Keratinocyte (primary cell): ENCODE measurements at regions not wholly inside any gene's neighbourhood (a gene's known extent, or its start where the extent isn't known, plus 50 kb on each side); places are given as distances from the start of the nearest gene placed in this dataset.

Source experiments
- DNase-seq: peaks from one replicate; pipeline ENCODE4 v3.0.0-alpha.2; 2011; ENCODE audit warnings: low read depth, missing footprints, low spot score
- FAIRE-seq: peaks from 2 replicates; lab custom pipeline; 2011; peaks lifted over from hg19 to GRCh38; lab: Jason Lieb, UNC
- H2AFZ ChIP-seq: 2 replicates; pipeline ENCODE4 v1.6.0; 2012; ENCODE audit warnings: low read length, control low read depth, inconsistent platforms; ENCODE audit not compliant: control insufficient read depth
- H3K27ac ChIP-seq: 2 replicates; pipeline ENCODE4 v1.5.1; 2011; ENCODE audit warnings: low read length; ENCODE audit not compliant: control insufficient read depth, insufficient read depth
- H3K27me3 ChIP-seq: 3 replicates; pipeline ENCODE4 v1.6.0; 2011; ENCODE audit warnings: low read length; ENCODE audit not compliant: control insufficient read depth, insufficient read depth; ENCODE audit errors: extremely low read depth
- H3K36me3 ChIP-seq, 2 experiments: 2 replicates in 1 of 2; 3 replicates in 1 of 2; pipeline ENCODE4 v1.5.1; 2011; ENCODE audit warnings: low read length in 2 of 2, mild to moderate bottlenecking in 1 of 2; ENCODE audit not compliant: control insufficient read depth in 2 of 2, insufficient read depth in 2 of 2; ENCODE audit errors: extremely low read depth in 1 of 2
- H3K4me1 ChIP-seq: 3 replicates; pipeline ENCODE4 v1.5.1; 2011; ENCODE audit warnings: low read length; ENCODE audit not compliant: control insufficient read depth, insufficient read depth; ENCODE audit errors: extremely low read depth
- H3K4me2 ChIP-seq: 3 replicates; pipeline ENCODE4 v1.6.0; 2011; ENCODE audit warnings: low read depth, low read length; ENCODE audit not compliant: control insufficient read depth, insufficient read depth; ENCODE audit errors: extremely low read depth
- H3K4me3 ChIP-seq, 3 experiments: fragments of 200-600 bp in 1 of 3; sonication (generic) in 1 of 3; 2 replicates in 2 of 3; 3 replicates in 1 of 3; pipeline ENCODE4 v1.5.1; 2011 to 2016; ENCODE audit warnings: low read length in 3 of 3, mild to moderate bottlenecking in 3 of 3, control low read depth in 2 of 3, inconsistent platforms in 1 of 3, low read depth in 1 of 3, mixed read lengths in 1 of 3, mixed run types in 1 of 3, moderate library complexity in 1 of 3; ENCODE audit not compliant: control insufficient read depth in 2 of 3, insufficient read depth in 2 of 3; ENCODE audit errors: extremely low read depth in 1 of 3
- H3K79me2 ChIP-seq: 2 replicates; pipeline ENCODE4 v1.6.0; 2012; ENCODE audit warnings: low read length; ENCODE audit not compliant: control insufficient read depth, insufficient read depth
- H3K9ac ChIP-seq: 3 replicates; pipeline ENCODE4 v1.6.0; 2011; ENCODE audit warnings: low read length; ENCODE audit not compliant: control insufficient read depth, insufficient read depth; ENCODE audit errors: extremely low read depth
- H3K9me1 ChIP-seq: 3 replicates; pipeline ENCODE4 v1.6.0; 2011; ENCODE audit warnings: low read length; ENCODE audit not compliant: control insufficient read depth, insufficient read depth; ENCODE audit errors: extremely low read depth
- H3K9me3 ChIP-seq: 2 replicates; pipeline ENCODE4 v1.5.1; 2012; ENCODE audit warnings: low read depth, low read length; ENCODE audit not compliant: control insufficient read depth
- H4K20me1 ChIP-seq: 3 replicates; pipeline ENCODE4 v1.6.0; 2011; ENCODE audit warnings: low read length; ENCODE audit not compliant: control insufficient read depth, insufficient read depth; ENCODE audit errors: extremely low read depth
- CTCF ChIP-seq, 3 experiments: IDR thresholded peaks in 1 of 3; conservative IDR thresholded peaks in 1 of 3; optimal IDR thresholded peaks in 1 of 3; 2 replicates in 2 of 3; 3 replicates in 1 of 3; pipeline versions ENCODE3 to v1.5.1; 2011; ENCODE audit warnings: low read length in 3 of 3, mild to moderate bottlenecking in 3 of 3, moderate library complexity in 2 of 3, control low read depth in 1 of 3, inconsistent platforms in 1 of 3; ENCODE audit not compliant: insufficient read depth in 2 of 3; ENCODE audit errors: extremely low read depth in 1 of 3
- EZH2 ChIP-seq: IDR thresholded peaks from one replicate; pipeline ENCODE4 v1.6.1; 2012; ENCODE audit warnings: inconsistent platforms, mild to moderate bottlenecking, low read length, moderate library complexity
- dilution Hi-C: fragments of 300-500 bp; cut with MboI; formaldehyde crosslinking; loops from one replicate; pipeline ENCODE4 v1.7.0; 2020; ENCODE audit warnings: low sequenced_read_pairs; ENCODE audit not compliant: extremely low pct_ligation_motif_present

- Histone ChIP-seq H3K27ac (no peak overlapping the region), H3K9ac (no peak overlapping the region), H3K4me1 (no peaks in the 10 kb centered on the region), H3K4me2 (no peak overlapping the region), H3K36me3 (no peaks in the 10 kb centered on the region), H3K9me3 (peaks cover 24% of the 10 kb centered on the region), H4K20me1 (no peaks in the 10 kb centered on the region), H3K27me3 (no peaks in the 10 kb centered on the region), H3K4me3 (no peak overlapping the region), H2AFZ (no peak overlapping the region), H3K9me1 (no peaks in the 10 kb centered on the region), H3K79me2 (no peaks in the 10 kb centered on the region)
- DNase-seq (no peak), FAIRE-seq (no peak)
- TF ChIP-seq EZH2 (no peak), CTCF (optimal IDR thresholded peaks at IDR 0.05 in 1 of 3, IDR thresholded peaks at IDR 0.05 in 1 of 3, conservative IDR thresholded peaks at IDR 0.05 in 1 of 3; ENCODE audit: extremely low read depth in 1 of 3, insufficient read depth in 2 of 3, low read length in 3 of 3) (no peak)
- dilution Hi-C loops, result no loop called here
These were observed 957.6 kb upstream of the ZNF722 start for GRCh38 chr7:63040966-63041610.

- Histone ChIP-seq H3K4me1 (no peaks in the 10 kb centered on the region), H3K4me3 (no peak overlapping the region), H3K27ac (no peak overlapping the region), H3K9ac (no peak overlapping the region), H3K9me3 (peaks cover 24% of the 10 kb centered on the region), H3K4me2 (no peak overlapping the region), H2AFZ (no peak overlapping the region), H3K27me3 (no peaks in the 10 kb centered on the region), H3K9me1 (no peaks in the 10 kb centered on the region), H3K36me3 (no peaks in the 10 kb centered on the region), H3K79me2 (no peaks in the 10 kb centered on the region), H4K20me1 (no peaks in the 10 kb centered on the region)
- FAIRE-seq (no peak), DNase-seq (no peak)
- no peak for TF ChIP-seq EZH2
- TF ChIP-seq CTCF (optimal IDR thresholded peaks at IDR 0.05 in 1 of 3, IDR thresholded peaks at IDR 0.05 in 1 of 3, conservative IDR thresholded peaks at IDR 0.05 in 1 of 3; ENCODE audit: extremely low read depth in 1 of 3, insufficient read depth in 2 of 3, low read length in 3 of 3), result no peak
- dilution Hi-C loops, result no loop called here
These were observed 956.9 kb upstream of the ZNF722 start for GRCh38 chr7:63041786-63042185.
